OCI-LY7 (cell line): ENCODE measurements at regions not wholly inside any gene's neighbourhood (a gene's known extent, or its start where the extent isn't known, plus 50 kb on each side); places are given as distances from the start of the nearest gene placed in this dataset.
A peak's percentile ranks its signal among the peaks of the same experiment; 100 is the strongest.

Experiments
- BruUV-seq: library from RNA; stranded (reverse); fragments of 400-500 nt; replicated peaks from 2 replicates; lab custom pipeline; 2021; lab: Mats Ljungman, UMichigan
- CTCF ChIA-PET: fragments of 300-600 bp; sonication (Branson Sonifier 250); formaldehyde crosslinking; loops from one replicate; lab custom pipeline; 2022; ENCODE audit warnings: antibody characterized with exemption; ENCODE audit not compliant: unreplicated experiment; lab: Charles Lee
- POLR2A ChIA-PET: fragments of 300-600 bp; sonication (Branson Sonifier 250); formaldehyde crosslinking; loops from one replicate; lab custom pipeline; 2022; ENCODE audit warnings: antibody characterized with exemption; lab: Charles Lee
- DNase-seq: peaks from one replicate; pipeline ENCODE4 v3.0.0-alpha.2; 2015; ENCODE audit warnings: low spot score
- H2AFZ ChIP-seq: fragments of 200-600 bp; sonication (generic), shearing (Covaris generic); 2 replicates; pipeline ENCODE4 v1.6.1; 2014; ENCODE audit warnings: mild to moderate bottlenecking, antibody characterized with exemption, low read length, moderate library complexity
- H3K27ac ChIP-seq: fragments of 200-600 bp; sonication (generic); 2 replicates; pipeline ENCODE4 v1.5.1; 2014; ENCODE audit warnings: mixed run types, low read depth, mild to moderate bottlenecking, moderate library complexity, low read length, inconsistent platforms; ENCODE audit not compliant: poor library complexity, severe bottlenecking
- H3K36me3 ChIP-seq: fragments of 200-600 bp; sonication (generic); 2 replicates; pipeline ENCODE4 v1.6.1; 2014; ENCODE audit warnings: mild to moderate bottlenecking, antibody characterized with exemption, low read length, moderate library complexity, mixed read lengths; ENCODE audit not compliant: insufficient read depth
- H3K4me1 ChIP-seq: fragments of 200-600 bp; sonication (generic); 2 replicates; pipeline ENCODE4 v1.5.1; 2014; ENCODE audit warnings: mild to moderate bottlenecking, low read length; ENCODE audit not compliant: insufficient read depth, poor library complexity, severe bottlenecking
- H3K4me2 ChIP-seq: fragments of 200-600 bp; sonication (generic); 2 replicates; pipeline ENCODE4 v1.6.1; 2014; ENCODE audit warnings: mild to moderate bottlenecking, low read length
- H3K4me3 ChIP-seq: fragments of 200-600 bp; sonication (generic); 2 replicates; pipeline ENCODE4 v1.5.1; 2014; ENCODE audit warnings: mild to moderate bottlenecking, low read depth, low read length; ENCODE audit not compliant: poor library complexity, severe bottlenecking
- H3K79me2 ChIP-seq: fragments of 200-600 bp; sonication (generic); 2 replicates; pipeline ENCODE4 v1.6.1; 2016; ENCODE audit warnings: low read depth, mild to moderate bottlenecking, low read length, moderate library complexity, mixed read lengths; ENCODE audit not compliant: insufficient read depth
- H3K9me2 ChIP-seq: fragments of 200-600 bp; sonication (generic); 2 replicates; pipeline ENCODE4 v1.6.1; 2016; ENCODE audit warnings: mild to moderate bottlenecking, low read length, mixed read lengths; ENCODE audit not compliant: insufficient read depth
- H3K9me3 ChIP-seq: fragments of 200-600 bp; sonication (generic); 2 replicates; pipeline ENCODE4 v1.6.1; 2014; ENCODE audit warnings: mild to moderate bottlenecking, mixed run types, low read length, mixed read lengths
- H4K20me1 ChIP-seq: fragments of 200-600 bp; sonication (generic); 2 replicates; pipeline ENCODE4 v1.6.1; 2014; ENCODE audit warnings: mild to moderate bottlenecking, antibody characterized with exemption, low read length, moderate library complexity, mixed read lengths; ENCODE audit not compliant: insufficient read depth
- CTCF ChIP-seq: fragments of 200-600 bp; sonication (generic); conservative IDR thresholded peaks from 2 replicates; pipeline ENCODE4 v1.5.1; 2014; ENCODE audit warnings: mild to moderate bottlenecking, antibody characterized with exemption, low read length, moderate library complexity, mixed read lengths
- EZH2phosphoT487 ChIP-seq: fragments of 200-600 bp; sonication (generic); IDR thresholded peaks from 2 replicates; pipeline ENCODE4 v1.6.1; 2018; ENCODE audit warnings: low read depth, borderline replicate concordance, mild to moderate bottlenecking, mixed run types, antibody characterized with exemption, low read length, moderate library complexity, mixed read lengths
- intact Hi-C: fragments of 100-400 bp; cut with micrococcal nuclease; formaldehyde crosslinking; loops from one replicate; pipeline ENCODE4 v1.10.0; 2022; ENCODE audit not compliant: unreplicated experiment

- peak overlapping the region; percentile 27 for H2AFZ ChIP-seq
- peak; percentile 43 for DNase-seq
Observed at GRCh38 chr13:50244713-50245574, 229.7 kb downstream of the KCNRG start.

DNA sequence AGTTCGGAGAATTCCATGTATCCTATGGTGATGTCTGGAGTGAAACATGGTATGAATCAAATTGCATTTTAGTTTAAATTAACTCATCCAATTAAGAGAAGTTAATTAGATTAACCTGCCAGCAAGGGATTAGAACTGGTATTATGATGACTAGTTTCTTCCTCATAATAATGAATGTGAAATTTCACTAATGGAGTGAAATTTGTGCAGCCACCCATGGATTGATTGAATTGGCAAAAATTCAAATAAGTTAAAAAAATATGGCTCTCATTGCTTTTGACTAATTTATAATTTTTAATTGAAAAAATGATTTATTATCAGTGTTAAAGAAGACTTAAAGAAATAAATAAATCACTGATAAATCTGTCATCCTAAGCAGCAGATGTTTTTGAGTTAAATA is 232.0 kb downstream of the KCNRG start:
- BruUV-seq = no TSS peak
- Histone ChIP-seq H3K27ac (no peak overlapping the region), H3K9me2 (no peaks in the 10 kb centered on the region), H4K20me1 (no peaks in the 10 kb centered on the region), H3K4me3 (no peak overlapping the region), H3K4me2 (no peak overlapping the region), H3K36me3 (no peaks in the 10 kb centered on the region), H3K4me1 (peaks cover 23% of the 10 kb centered on the region), H3K79me2 (no peaks in the 10 kb centered on the region), H3K9me3 (no peaks in the 10 kb centered on the region), H2AFZ (no peak overlapping the region)
- DNase-seq = no peak
- intact Hi-C loops = no loop called here
- POLR2A ChIA-PET = no interaction called here
- CTCF ChIA-PET = no interaction called here
- no peak for TF ChIP-seq CTCF
- no peak for TF ChIP-seq EZH2phosphoT487

More at GRCh38 chr13:50244713-50245574, 229.7 kb downstream of the KCNRG start:
- no TSS peak for BruUV-seq
- Histone ChIP-seq H3K79me2 (no peaks in the 10 kb centered on the region), H4K20me1 (no peaks in the 10 kb centered on the region), H3K36me3 (no peaks in the 10 kb centered on the region), H3K4me1 (peaks cover 23% of the 10 kb centered on the region), H3K4me2 (peak overlapping the region; percentile 12; the same call in 1 of the 2 replicates), H3K4me3 (no peak overlapping the region), H3K9me3 (no peaks in the 10 kb centered on the region), H3K9me2 (no peaks in the 10 kb centered on the region), H3K27ac (no peak overlapping the region)
- CTCF ChIA-PET = no interaction called here
- POLR2A ChIA-PET = no interaction called here
- TF ChIP-seq EZH2phosphoT487 (no peak), CTCF (no peak)
- intact Hi-C loops = no loop called here

DNA sequence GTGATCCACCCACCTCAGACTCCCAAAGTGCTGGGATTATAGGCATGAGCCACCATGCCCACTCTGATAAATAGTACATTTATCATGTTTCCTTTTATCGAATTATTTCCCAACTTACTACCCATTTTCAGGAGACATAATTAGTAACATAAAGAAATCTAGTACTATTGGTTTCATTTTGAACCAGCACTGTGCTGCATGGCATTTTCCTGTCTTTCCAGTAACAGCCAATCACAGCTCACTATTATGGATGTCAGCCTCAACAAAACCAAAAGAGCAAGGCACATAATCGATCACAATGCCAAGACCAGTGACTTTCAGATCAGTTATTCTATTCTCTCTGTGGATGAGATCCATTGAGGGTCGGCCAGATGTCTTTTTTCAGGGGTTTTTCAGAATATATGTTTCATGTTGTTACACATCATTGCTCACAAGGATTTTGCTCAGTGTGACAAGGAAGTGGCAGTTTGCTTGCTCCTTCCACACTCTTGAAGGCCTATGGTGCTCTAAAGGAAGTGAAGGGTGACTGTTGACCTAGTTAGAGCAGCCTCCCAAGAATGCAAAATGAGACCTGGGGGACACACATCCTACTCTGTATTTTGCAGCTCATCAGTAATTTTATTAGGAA is 233.4 kb downstream of the KCNRG start:
- H3K27ac ChIP-seq = no peak overlapping the region
- no peaks in the 10 kb centered on the region for H3K9me3 ChIP-seq
- peak; percentile 60 for DNase-seq
- no peak overlapping the region for H3K4me3 ChIP-seq
- ChIA-PET POLR2A (no interaction called here), CTCF (no interaction called here)
- no TSS peak for BruUV-seq
- intact Hi-C loops = no loop called here
- TF ChIP-seq CTCF (no peak), EZH2phosphoT487 (no peak)
- peak overlapping the region; percentile 47; the same call in 1 of the 2 replicates for H2AFZ ChIP-seq
- H4K20me1 ChIP-seq = no peaks in the 10 kb centered on the region
- H3K9me2 ChIP-seq = no peaks in the 10 kb centered on the region
- H3K4me2 ChIP-seq = peak overlapping the region; percentile 41
- peaks cover 23% of the 10 kb centered on the region for H3K4me1 ChIP-seq
- no peaks in the 10 kb centered on the region for H3K79me2 ChIP-seq
- no peaks in the 10 kb centered on the region for H3K36me3 ChIP-seq
